Osteoblast (primary cell): ENCODE measurements at regions not wholly inside any gene's neighbourhood (a gene's known extent, or its start where the extent isn't known, plus 50 kb on each side); places are given as distances from the start of the nearest gene placed in this dataset.

ENCODE experiments used
- DNase-seq: peaks from one replicate; pipeline ENCODE4 v3.0.0; 2011; ENCODE audit warnings: low spot score, mixed read lengths; ENCODE audit not compliant: insufficient read length; ENCODE audit errors: missing footprints
- H2AFZ ChIP-seq: 2 replicates; pipeline ENCODE4 v1.6.0; 2011; ENCODE audit warnings: mild to moderate bottlenecking, low read length
- H3K27ac ChIP-seq: 2 replicates; pipeline ENCODE4 v1.5.1; 2011; ENCODE audit warnings: mild to moderate bottlenecking, low read depth, low read length, moderate library complexity
- H3K27me3 ChIP-seq: 2 replicates; pipeline ENCODE4 v1.6.0; 2012; ENCODE audit warnings: mild to moderate bottlenecking, control low read depth, inconsistent platforms, low read length, moderate library complexity; ENCODE audit not compliant: insufficient read depth
- H3K36me3 ChIP-seq: 2 replicates; pipeline ENCODE4 v1.5.1; 2011; ENCODE audit warnings: mild to moderate bottlenecking, low read length, control low read depth, moderate library complexity; ENCODE audit not compliant: insufficient read depth
- H3K4me1 ChIP-seq: 2 replicates; pipeline ENCODE4 v1.5.1; 2011; ENCODE audit warnings: mild to moderate bottlenecking, low read length, control low read depth, moderate library complexity; ENCODE audit not compliant: insufficient read depth
- H3K4me2 ChIP-seq: 2 replicates; pipeline ENCODE4 v1.6.0; 2011; ENCODE audit warnings: mild to moderate bottlenecking, low read length; ENCODE audit not compliant: insufficient read depth
- H3K4me3 ChIP-seq: fragments of 200-600 bp; sonication (generic); 3 replicates; pipeline ENCODE4 v1.5.1; 2012; ENCODE audit warnings: mild to moderate bottlenecking, low read length, inconsistent platforms; ENCODE audit not compliant: insufficient read depth
- H3K79me2 ChIP-seq: 2 replicates; pipeline ENCODE4 v1.6.0; 2012; ENCODE audit warnings: mild to moderate bottlenecking, low read length, control low read depth, inconsistent platforms; ENCODE audit not compliant: insufficient read depth
- H3K9me3 ChIP-seq: 2 replicates; pipeline ENCODE4 v1.5.1; 2011; ENCODE audit warnings: low read depth, low read length, control low read depth
- H4K20me1 ChIP-seq: 2 replicates; pipeline ENCODE4 v1.6.0; 2012; ENCODE audit warnings: mild to moderate bottlenecking, low read length, control low read depth; ENCODE audit not compliant: insufficient read depth
- CTCF ChIP-seq: IDR thresholded peaks from 2 replicates; pipeline ENCODE4 v1.5.1; 2011; ENCODE audit warnings: mild to moderate bottlenecking, low read depth, low read length, moderate library complexity; ENCODE audit errors: extremely low read depth

- no peak overlapping the region for H3K4me3 ChIP-seq
- H3K79me2 ChIP-seq: no peaks in the 10 kb centered on the region
- peak; percentile 93 for TF ChIP-seq CTCF
- H2AFZ ChIP-seq: no peak overlapping the region
- no peak overlapping the region for H3K4me2 ChIP-seq
- no peaks in the 10 kb centered on the region for H3K27me3 ChIP-seq
- no peaks in the 10 kb centered on the region for H3K36me3 ChIP-seq
- no peaks in the 10 kb centered on the region for H3K9me3 ChIP-seq
- no peak overlapping the region for H3K27ac ChIP-seq
- DNase-seq: peak; percentile 19
- no peaks in the 10 kb centered on the region for H3K4me1 ChIP-seq
- H4K20me1 ChIP-seq: no peaks in the 10 kb centered on the region
Observed at GRCh38 chr4:83771113-83771705, 235.3 kb downstream of the GPAT3 start.

- no peaks in the 10 kb centered on the region for H3K36me3 ChIP-seq
- no peak overlapping the region for H3K27ac ChIP-seq
- no peak for DNase-seq
- no peaks in the 10 kb centered on the region for H3K9me3 ChIP-seq
- H3K27me3 ChIP-seq: no peaks in the 10 kb centered on the region
- no peak overlapping the region for H2AFZ ChIP-seq
- no peaks in the 10 kb centered on the region for H3K79me2 ChIP-seq
- TF ChIP-seq CTCF: no peak
- H4K20me1 ChIP-seq: no peaks in the 10 kb centered on the region
- H3K4me3 ChIP-seq: no peak overlapping the region
- H3K4me1 ChIP-seq: no peaks in the 10 kb centered on the region
- H3K4me2 ChIP-seq: no peak overlapping the region
Observed at GRCh38 chr4:83768146-83768545, 232.2 kb downstream of the GPAT3 start.

- no peak overlapping the region for H3K27ac ChIP-seq
Observed at GRCh38 chr4:83767067-83767466, 231.2 kb downstream of the GPAT3 start.

GRCh38 chr4:83759611-83760010 is 223.7 kb downstream of the GPAT3 start:
- TF ChIP-seq CTCF: no peak
- H3K9me3 ChIP-seq: no peaks in the 10 kb centered on the region

More at GRCh38 chr4:83767067-83767466, 231.2 kb downstream of the GPAT3 start:
- no peaks in the 10 kb centered on the region for H3K27me3 ChIP-seq
- H3K4me1 ChIP-seq: no peaks in the 10 kb centered on the region
- no peaks in the 10 kb centered on the region for H3K36me3 ChIP-seq
- H3K79me2 ChIP-seq: no peaks in the 10 kb centered on the region
- H3K9me3 ChIP-seq: no peaks in the 10 kb centered on the region
- H3K4me3 ChIP-seq: no peak overlapping the region
- no peak for TF ChIP-seq CTCF
- no peak overlapping the region for H3K4me2 ChIP-seq
- DNase-seq: no peak
- H4K20me1 ChIP-seq: no peaks in the 10 kb centered on the region
- no peak overlapping the region for H2AFZ ChIP-seq

More at GRCh38 chr4:83759611-83760010, 223.7 kb downstream of the GPAT3 start:
- no peak overlapping the region for H3K4me2 ChIP-seq
- H3K4me3 ChIP-seq: no peak overlapping the region
- H3K79me2 ChIP-seq: no peaks in the 10 kb centered on the region
- no peaks in the 10 kb centered on the region for H4K20me1 ChIP-seq
- H3K27ac ChIP-seq: no peak overlapping the region
- H3K4me1 ChIP-seq: no peaks in the 10 kb centered on the region
- no peak for DNase-seq
- H3K27me3 ChIP-seq: no peaks in the 10 kb centered on the region
- no peaks in the 10 kb centered on the region for H3K36me3 ChIP-seq
- H2AFZ ChIP-seq: no peak overlapping the region
